PC-3 (cell line): ENCODE measurements at regions not wholly inside any gene's neighbourhood (a gene's known extent, or its start where the extent isn't known, plus 50 kb on each side); places are given as distances from the start of the nearest gene placed in this dataset.

Experiments
- ATAC-seq: fragments of 200-7000 bp; cut with Tn5 transposase; 2 replicates; pipeline ENCODE4 v1.9.1; 2020; ENCODE audit warnings: mild to moderate bottlenecking, moderate library complexity
- BruUV-seq: library from RNA; stranded (reverse); fragments of 400-500 nt; replicated peaks from 2 replicates; lab custom pipeline; 2021; lab: Mats Ljungman, UMichigan
- CTCF ChIA-PET: fragments of 300-600 bp; sonication (Branson Sonifier 250); formaldehyde crosslinking; loops from one replicate; lab custom pipeline; 2022; ENCODE audit warnings: antibody characterized with exemption; lab: Charles Lee
- POLR2A ChIA-PET: fragments of 300-600 bp; sonication (Branson Sonifier 250); formaldehyde crosslinking; loops from one replicate; lab custom pipeline; 2022; ENCODE audit warnings: antibody characterized with exemption; ENCODE audit not compliant: unreplicated experiment; lab: Charles Lee
- DNase-seq: peaks from one replicate; pipeline ENCODE4 v3.0.0-alpha.2; 2015
- H2AFZ ChIP-seq: fragments of 300-600 bp; sonication (generic); 2 replicates; pipeline ENCODE4 v1.6.0; 2016; ENCODE audit warnings: antibody characterized with exemption, low read length
- H3F3A ChIP-seq: fragments of 300-600 bp; sonication (generic); one replicate; pipeline ENCODE4 v1.6.0; 2017; ENCODE audit warnings: antibody characterized with exemption, low read length, control low read depth, mild to moderate bottlenecking; ENCODE audit not compliant: unreplicated experiment
- H3K27ac ChIP-seq: fragments of 300-600 bp; sonication (generic); 2 replicates; pipeline ENCODE4 v1.5.1; 2016; ENCODE audit warnings: mild to moderate bottlenecking, low read length
- H3K27me3 ChIP-seq: fragments of 300-600 bp; sonication (generic); 2 replicates; pipeline ENCODE4 v1.6.1; 2016; ENCODE audit warnings: low read length, mixed read lengths
- H3K36me3 ChIP-seq: fragments of 300-600 bp; sonication (generic); 2 replicates; pipeline ENCODE4 v1.6.1; 2016; ENCODE audit warnings: low read depth, mixed run types, low read length, mixed read lengths
- H3K4me1 ChIP-seq: fragments of 300-600 bp; sonication (generic); 2 replicates; pipeline ENCODE4 v1.5.1; 2016; ENCODE audit warnings: low read length; ENCODE audit not compliant: insufficient read depth
- H3K4me2 ChIP-seq: fragments of 300-600 bp; sonication (generic); 2 replicates; pipeline ENCODE4 v1.6.0; 2016; ENCODE audit warnings: low read length
- H3K4me3 ChIP-seq: fragments of 300-600 bp; sonication (generic); 2 replicates; pipeline ENCODE4 v1.5.1; 2016; ENCODE audit warnings: mild to moderate bottlenecking, low read length, mixed read lengths
- H3K79me2 ChIP-seq: fragments of 300-600 bp; sonication (generic); 2 replicates; pipeline ENCODE4 v1.6.1; 2017; ENCODE audit warnings: low read length, mixed read lengths
- H3K9ac ChIP-seq: fragments of 300-600 bp; sonication (generic); 2 replicates; pipeline ENCODE4 v1.6.0; 2016; ENCODE audit warnings: mild to moderate bottlenecking, low read length
- H3K9me2 ChIP-seq: fragments of 300-600 bp; sonication (generic); replicated peaks from 2 replicates; pipeline ENCODE4 v1.6.1; 2016; ENCODE audit warnings: mixed run types, low read length, mixed read lengths
- H3K9me3 ChIP-seq: fragments of 300-600 bp; sonication (generic); 2 replicates; pipeline ENCODE4 v1.6.1; 2016; ENCODE audit warnings: low read length, mixed read lengths
- H4K20me1 ChIP-seq: fragments of 300-600 bp; sonication (generic); 2 replicates; pipeline ENCODE4 v1.6.1; 2016; ENCODE audit warnings: low read length, mixed read lengths
- EZH2 ChIP-seq: fragments of 300-600 bp; sonication (generic); IDR thresholded peaks from one replicate; pipeline ENCODE4 v1.6.1; 2017; ENCODE audit warnings: antibody characterized with exemption, mild to moderate bottlenecking, low read length; ENCODE audit not compliant: unreplicated experiment
- EZH2phosphoT487 ChIP-seq: fragments of 300-600 bp; sonication (generic); IDR thresholded peaks from 2 replicates; pipeline ENCODE4 v1.6.1; 2018; ENCODE audit warnings: mild to moderate bottlenecking, antibody characterized with exemption, low read length, borderline replicate concordance
- intact Hi-C: fragments of 100-400 bp; cut with micrococcal nuclease; formaldehyde crosslinking; loops from 2 replicates; pipeline ENCODE4 v1.9.0; 2023
- TF ChIP-seq, protein P1 (sequence below): fragments of 300-600 bp; sonication (generic); conservative IDR thresholded peaks from 2 replicates; pipeline ENCODE4 v1.5.1; 2017; ENCODE audit warnings: antibody characterized with exemption, low read depth, mild to moderate bottlenecking, low read length

DNA sequence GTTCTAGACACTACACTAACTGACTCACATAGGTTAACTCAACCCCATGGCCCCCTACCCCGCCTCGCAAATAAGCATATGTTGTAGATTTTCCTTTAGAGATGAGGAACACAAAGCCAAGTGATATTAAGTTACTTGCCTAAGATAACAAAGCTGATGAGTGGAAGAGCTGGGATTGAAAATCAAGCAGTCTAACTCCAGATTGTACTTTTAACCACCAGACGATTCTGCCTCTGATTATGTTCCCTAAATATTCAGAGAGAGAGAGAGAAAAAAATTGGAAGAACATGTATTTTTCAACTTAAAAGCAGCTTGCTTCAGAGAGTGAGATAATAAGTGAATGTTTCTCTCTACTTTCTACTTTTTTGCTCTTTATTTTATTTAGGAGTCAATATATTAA is 66.9 kb upstream of the THBS1 start:
- ChIA-PET POLR2A (no interaction called here), CTCF (no interaction called here)
- BruUV-seq, result no TSS peak
- Histone ChIP-seq H4K20me1 (no peaks in the 10 kb centered on the region), H3K9me2 (no peaks in the 10 kb centered on the region), H3K4me1 (peaks cover 13% of the 10 kb centered on the region), H3K4me3 (no peak overlapping the region), H3K36me3 (no peaks in the 10 kb centered on the region), H3K79me2 (no peaks in the 10 kb centered on the region), H3K9me3 (no peaks in the 10 kb centered on the region), H3K27ac (no peak overlapping the region), H2AFZ (no peak overlapping the region), H3F3A (no peaks in the 10 kb centered on the region), H3K27me3 (no peaks in the 10 kb centered on the region), H3K9ac (no peak overlapping the region), H3K4me2 (no peak overlapping the region)
- ATAC-seq (no peak), DNase-seq (no peak)
- TF ChIP-seq EZH2, result no peak
- intact Hi-C loops, result loop anchor here (5.0 kb wide), 1 partner anchor 58 kb away; no protein-coding TSS in a partner anchor

DNA sequence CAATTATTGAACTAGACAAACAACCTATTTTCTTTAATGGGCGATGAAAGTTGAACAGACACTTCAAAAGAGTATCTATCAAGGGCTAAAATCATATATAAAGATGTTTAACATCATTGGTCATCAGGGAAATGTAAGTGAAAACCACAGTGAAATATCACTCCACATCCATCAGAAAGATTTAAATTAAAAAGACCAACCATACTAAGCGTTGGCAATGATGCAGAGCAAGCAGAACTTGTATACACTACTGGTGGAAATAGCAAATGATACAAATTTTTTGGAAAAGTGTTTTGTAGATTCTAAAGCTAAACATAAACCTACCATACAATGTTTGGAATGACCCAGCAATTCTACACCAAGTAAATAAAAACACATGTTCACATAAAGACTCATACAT is 65.9 kb upstream of the THBS1 start:
- H3K9me2 ChIP-seq, result no peaks in the 10 kb centered on the region
- H3K27me3 ChIP-seq, result no peaks in the 10 kb centered on the region
- H3K27ac ChIP-seq, result no peak overlapping the region
- no peak for DNase-seq
- H3F3A ChIP-seq, result no peaks in the 10 kb centered on the region
- H2AFZ ChIP-seq, result no peak overlapping the region
- no TSS peak for BruUV-seq
- H3K4me3 ChIP-seq, result no peak overlapping the region
- no peaks in the 10 kb centered on the region for H3K79me2 ChIP-seq
- H3K9me3 ChIP-seq, result no peaks in the 10 kb centered on the region
- no peaks in the 10 kb centered on the region for H4K20me1 ChIP-seq
- TF ChIP-seq EZH2 (no peak), EZH2phosphoT487 (no peak)
- TF ChIP-seq, protein P1, sequence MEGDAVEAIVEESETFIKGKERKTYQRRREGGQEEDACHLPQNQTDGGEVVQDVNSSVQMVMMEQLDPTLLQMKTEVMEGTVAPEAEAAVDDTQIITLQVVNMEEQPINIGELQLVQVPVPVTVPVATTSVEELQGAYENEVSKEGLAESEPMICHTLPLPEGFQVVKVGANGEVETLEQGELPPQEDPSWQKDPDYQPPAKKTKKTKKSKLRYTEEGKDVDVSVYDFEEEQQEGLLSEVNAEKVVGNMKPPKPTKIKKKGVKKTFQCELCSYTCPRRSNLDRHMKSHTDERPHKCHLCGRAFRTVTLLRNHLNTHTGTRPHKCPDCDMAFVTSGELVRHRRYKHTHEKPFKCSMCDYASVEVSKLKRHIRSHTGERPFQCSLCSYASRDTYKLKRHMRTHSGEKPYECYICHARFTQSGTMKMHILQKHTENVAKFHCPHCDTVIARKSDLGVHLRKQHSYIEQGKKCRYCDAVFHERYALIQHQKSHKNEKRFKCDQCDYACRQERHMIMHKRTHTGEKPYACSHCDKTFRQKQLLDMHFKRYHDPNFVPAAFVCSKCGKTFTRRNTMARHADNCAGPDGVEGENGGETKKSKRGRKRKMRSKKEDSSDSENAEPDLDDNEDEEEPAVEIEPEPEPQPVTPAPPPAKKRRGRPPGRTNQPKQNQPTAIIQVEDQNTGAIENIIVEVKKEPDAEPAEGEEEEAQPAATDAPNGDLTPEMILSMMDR, result no peak
- no peak overlapping the region for H3K4me2 ChIP-seq
- H3K4me1 ChIP-seq, result peaks cover 13% of the 10 kb centered on the region
- H3K9ac ChIP-seq, result no peak overlapping the region
- intact Hi-C loops, result loop anchor here (5.0 kb wide), 1 partner anchor 57 kb away; no protein-coding TSS in a partner anchor
- ChIA-PET POLR2A (no interaction called here), CTCF (no interaction called here)
- ATAC-seq, result no peak
- H3K36me3 ChIP-seq, result no peaks in the 10 kb centered on the region

DNA sequence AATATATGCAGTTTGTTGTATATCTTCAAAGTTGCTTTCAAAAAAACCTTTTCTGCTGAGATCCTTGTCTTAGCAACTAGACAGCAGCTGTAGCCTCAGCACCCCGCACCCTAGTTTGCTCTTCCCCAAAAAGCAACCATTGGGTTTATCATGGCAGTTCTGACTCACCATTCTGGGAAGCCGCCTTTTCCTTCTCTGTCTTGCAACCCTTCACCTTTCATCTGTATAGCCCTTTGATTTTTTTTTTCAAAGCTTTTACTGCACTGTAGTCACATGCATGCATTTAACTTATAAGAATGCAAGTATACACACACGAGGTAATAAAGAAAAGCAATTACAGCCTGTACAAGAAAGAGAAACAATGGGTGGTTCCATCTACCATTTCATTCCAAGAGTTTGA is 65.1 kb upstream of the THBS1 start:
- Histone ChIP-seq H2AFZ (no peak overlapping the region), H3K4me1 (peaks cover 13% of the 10 kb centered on the region), H3K4me3 (no peak overlapping the region), H4K20me1 (no peaks in the 10 kb centered on the region), H3F3A (no peaks in the 10 kb centered on the region), H3K27me3 (no peaks in the 10 kb centered on the region), H3K9me3 (no peaks in the 10 kb centered on the region), H3K79me2 (no peaks in the 10 kb centered on the region), H3K36me3 (no peaks in the 10 kb centered on the region), H3K9ac (no peak overlapping the region), H3K9me2 (no peaks in the 10 kb centered on the region), H3K4me2 (no peak overlapping the region), H3K27ac (no peak overlapping the region)
- ChIA-PET POLR2A (no interaction called here), CTCF (no interaction called here)
- DNase-seq (no peak), ATAC-seq (no peak)
- no peak for TF ChIP-seq EZH2phosphoT487
- no peak for TF ChIP-seq EZH2
- TF ChIP-seq, protein P1, result no peak
- BruUV-seq, result no TSS peak
- intact Hi-C loops, result no loop called here
